Natural killer cell treated with Interleukin-12 subunit alpha and Interleukin-12 subunit beta and Interleukin-15 and Interleukin-18, amount 100 ng/mL, for 72 hours (primary cell): ENCODE measurements at regions not wholly inside any gene's neighbourhood (a gene's known extent, or its start where the extent isn't known, plus 50 kb on each side); places are given as distances from the start of the nearest gene placed in this dataset.

Experiments
- ATAC-seq, 2 donors: fragments of 150-1000 bp; cut with Tn5 transposase in 1 of 2; sonication (Bioruptor Pico), chemical (Tn5 transposase) in 1 of 2; 2 replicates each; pipeline ENCODE4 v1.10.0; 2021
- DNase-seq: peaks from one replicate; pipeline ENCODE4 v3.0.0; 2022; ENCODE audit warnings: low spot score
- H3K27ac Mint-ChIP-seq, 2 donors: 1 replicate in 1 of 2; 2 replicates in 1 of 2; pipeline ENCODE4 v1.8.0; 2022; ENCODE audit warnings: mixed read lengths in 2 of 2, mild to moderate bottlenecking in 1 of 2, moderate library complexity in 1 of 2
- H3K27me3 Mint-ChIP-seq, 2 donors: 1 replicate in 1 of 2; 2 replicates in 1 of 2; pipeline ENCODE4 v1.8.0; 2022; ENCODE audit warnings: mixed read lengths in 2 of 2
- H3K36me3 Mint-ChIP-seq: one replicate; pipeline ENCODE4 v1.8.0; 2022; ENCODE audit warnings: mixed read lengths
- H3K4me1 Mint-ChIP-seq, 2 donors: 1 replicate in 1 of 2; 2 replicates in 1 of 2; pipeline ENCODE4 v1.8.0; 2022; ENCODE audit warnings: low read depth in 2 of 2, mixed read lengths in 2 of 2, mild to moderate bottlenecking in 1 of 2
- H3K4me3 Mint-ChIP-seq: one replicate; pipeline ENCODE4 v1.8.0; 2022; ENCODE audit warnings: mixed read lengths
- H3K9me3 Mint-ChIP-seq: 2 replicates; pipeline ENCODE4 v1.8.0; 2022; ENCODE audit warnings: mixed read lengths

DNA sequence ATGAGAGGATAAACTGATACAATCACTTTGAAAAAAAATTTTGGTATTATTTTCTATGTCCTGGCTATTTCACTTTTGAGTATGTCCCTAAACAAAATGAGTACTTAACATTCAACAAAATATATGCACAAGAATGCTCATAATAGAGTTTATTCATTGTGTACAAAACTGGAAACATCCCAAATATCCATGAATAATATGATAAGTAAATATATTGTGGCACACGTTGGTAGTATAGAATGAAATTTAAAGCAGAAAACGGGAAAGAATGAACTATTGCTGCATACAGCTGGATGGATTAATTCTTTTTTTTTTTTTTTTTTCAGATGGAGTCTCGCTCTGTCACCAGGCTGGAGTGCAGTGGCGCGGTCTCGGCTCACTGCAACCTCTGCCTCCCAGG is 725.2 kb downstream of the LTN1 start:
- H3K27ac Mint-ChIP-seq: no peak overlapping the region
- no peak for ATAC-seq
- H3K9me3 Mint-ChIP-seq: no peaks in the 10 kb centered on the region
- H3K27me3 Mint-ChIP-seq: no peaks in the 10 kb centered on the region
- no peaks in the 10 kb centered on the region for H3K36me3 Mint-ChIP-seq
- H3K4me1 Mint-ChIP-seq: no peaks in the 10 kb centered on the region
- H3K4me3 Mint-ChIP-seq: no peak overlapping the region
- DNase-seq: no peak

GRCh38 chr21:28266061-28266460 is 726.6 kb downstream of the LTN1 start:
- Mint-ChIP-seq H3K9me3 (no peaks in the 10 kb centered on the region), H3K36me3 (no peaks in the 10 kb centered on the region), H3K4me1 (no peaks in the 10 kb centered on the region), H3K4me3 (no peak overlapping the region), H3K27me3 (no peaks in the 10 kb centered on the region), H3K27ac (no peak overlapping the region)
- ATAC-seq: no peak
- no peak for DNase-seq

GRCh38 chr21:28263974-28264373 is 728.7 kb downstream of the LTN1 start:
- Mint-ChIP-seq H3K36me3 (no peaks in the 10 kb centered on the region), H3K4me1 (no peaks in the 10 kb centered on the region), H3K9me3 (no peaks in the 10 kb centered on the region), H3K27me3 (no peaks in the 10 kb centered on the region), H3K4me3 (no peak overlapping the region), H3K27ac (no peak overlapping the region)
- DNase-seq: no peak
- ATAC-seq: no peak

GRCh38 chr21:28261298-28261697 is 731.4 kb downstream of the LTN1 start:
- no peak for ATAC-seq
- H3K9me3 Mint-ChIP-seq: no peaks in the 10 kb centered on the region
- H3K4me1 Mint-ChIP-seq: no peaks in the 10 kb centered on the region
- no peak overlapping the region for H3K4me3 Mint-ChIP-seq
- H3K27ac Mint-ChIP-seq: no peak overlapping the region
- DNase-seq: no peak
- H3K27me3 Mint-ChIP-seq: no peaks in the 10 kb centered on the region
- H3K36me3 Mint-ChIP-seq: no peaks in the 10 kb centered on the region

DNA sequence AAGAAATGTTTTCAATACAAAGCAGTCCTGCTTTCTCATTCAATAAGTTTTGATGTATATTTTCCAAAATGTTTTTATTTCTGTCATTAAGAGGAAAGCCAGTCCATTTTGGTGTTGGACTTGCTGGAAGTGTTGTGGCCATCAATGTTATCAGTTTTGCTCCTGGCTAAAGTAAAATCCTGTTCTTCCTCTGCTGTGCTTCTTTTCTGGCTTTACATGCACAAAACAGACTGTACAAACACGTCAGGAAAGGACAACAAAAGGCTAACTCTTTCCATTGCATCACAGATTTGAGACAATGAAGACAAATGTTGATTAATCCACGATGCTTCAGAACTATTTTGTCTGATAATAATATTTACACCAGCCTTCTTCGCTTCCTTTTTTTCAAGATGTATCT is 735.4 kb downstream of the LTN1 start:
- Mint-ChIP-seq H3K9me3 (no peaks in the 10 kb centered on the region), H3K36me3 (no peaks in the 10 kb centered on the region), H3K4me1 (no peaks in the 10 kb centered on the region), H3K27ac (no peak overlapping the region), H3K27me3 (no peaks in the 10 kb centered on the region), H3K4me3 (no peak overlapping the region)
- ATAC-seq (no peak), DNase-seq (no peak)

GRCh38 chr21:28256837-28257236 is 735.8 kb downstream of the LTN1 start:
- no peak overlapping the region for H3K27ac Mint-ChIP-seq
- DNase-seq: no peak
- H3K4me3 Mint-ChIP-seq: no peak overlapping the region
- H3K36me3 Mint-ChIP-seq: no peaks in the 10 kb centered on the region
- no peaks in the 10 kb centered on the region for H3K27me3 Mint-ChIP-seq
- H3K9me3 Mint-ChIP-seq: no peaks in the 10 kb centered on the region
- H3K4me1 Mint-ChIP-seq: no peaks in the 10 kb centered on the region
- no peak for ATAC-seq

DNA sequence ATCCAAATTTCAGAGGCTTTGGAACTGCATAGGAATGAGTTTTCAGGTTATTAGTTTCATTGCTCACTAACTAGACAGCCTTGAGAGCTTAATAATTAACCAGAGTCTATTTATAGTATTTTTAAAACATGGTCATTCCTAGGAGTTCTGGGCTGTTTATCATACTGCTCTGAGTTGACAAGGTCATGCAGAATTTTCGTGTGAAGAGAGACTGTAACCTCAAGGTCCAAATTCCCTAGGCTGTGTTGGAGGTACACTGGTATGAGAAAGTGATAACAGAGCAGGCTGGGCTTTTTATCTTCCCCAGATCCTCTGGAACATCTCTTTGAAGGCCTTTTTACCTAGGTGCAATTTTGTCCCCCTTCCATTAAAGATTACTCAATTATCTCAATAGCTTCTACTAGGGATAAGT is 736.3 kb downstream of the LTN1 start:
- Mint-ChIP-seq H3K27me3 (no peaks in the 10 kb centered on the region), H3K27ac (no peak overlapping the region), H3K9me3 (no peaks in the 10 kb centered on the region), H3K4me3 (no peak overlapping the region), H3K4me1 (no peaks in the 10 kb centered on the region), H3K36me3 (no peaks in the 10 kb centered on the region)
- no peak for ATAC-seq
- no peak for DNase-seq

DNA sequence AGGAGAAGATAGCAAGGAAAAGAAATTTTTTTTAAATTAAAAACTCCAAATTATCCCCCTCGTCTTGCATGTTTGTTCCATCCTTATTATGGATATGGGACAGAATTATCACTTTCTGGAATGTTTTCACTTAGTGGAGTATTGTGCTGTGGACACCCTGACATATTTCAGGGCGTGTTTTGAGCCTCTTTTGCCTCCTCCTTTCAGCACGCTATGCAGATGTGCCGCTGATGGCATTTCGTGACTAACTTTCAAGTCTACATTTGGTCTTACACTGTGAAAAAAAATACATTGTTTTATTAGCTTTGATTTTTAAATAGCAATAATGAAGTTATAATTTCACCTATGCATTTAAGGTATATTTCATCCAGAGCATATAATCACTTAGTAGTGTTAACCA is 738.7 kb downstream of the LTN1 start:
- Mint-ChIP-seq H3K4me1 (no peaks in the 10 kb centered on the region), H3K9me3 (peaks cover 3% of the 10 kb centered on the region), H3K27me3 (no peaks in the 10 kb centered on the region), H3K36me3 (no peaks in the 10 kb centered on the region), H3K27ac (no peak overlapping the region), H3K4me3 (no peak overlapping the region)
- DNase-seq (no peak), ATAC-seq (no peak)

GRCh38 chr21:28253338-28253737 is 739.3 kb downstream of the LTN1 start:
- Mint-ChIP-seq H3K4me1 (no peaks in the 10 kb centered on the region), H3K27ac (no peak overlapping the region), H3K4me3 (no peak overlapping the region), H3K9me3 (peaks cover 3% of the 10 kb centered on the region), H3K36me3 (no peaks in the 10 kb centered on the region), H3K27me3 (no peaks in the 10 kb centered on the region)
- DNase-seq (no peak), ATAC-seq (no peak)

- Mint-ChIP-seq H3K4me1 (no peaks in the 10 kb centered on the region), H3K9me3 (peaks cover 3% of the 10 kb centered on the region)
- ATAC-seq: no peak
Measured at GRCh38 chr21:28252928-28253327, 739.7 kb downstream of the LTN1 start.

GRCh38 chr21:28250946-28251345 is 741.7 kb downstream of the LTN1 start:
- peaks cover 3% of the 10 kb centered on the region for H3K9me3 Mint-ChIP-seq
- H3K4me3 Mint-ChIP-seq: no peak overlapping the region

More at GRCh38 chr21:28252928-28253327, 739.7 kb downstream of the LTN1 start:
- no peak for DNase-seq
- H3K36me3 Mint-ChIP-seq: no peaks in the 10 kb centered on the region
- no peaks in the 10 kb centered on the region for H3K27me3 Mint-ChIP-seq
- H3K27ac Mint-ChIP-seq: no peak overlapping the region
- no peak overlapping the region for H3K4me3 Mint-ChIP-seq

DNA sequence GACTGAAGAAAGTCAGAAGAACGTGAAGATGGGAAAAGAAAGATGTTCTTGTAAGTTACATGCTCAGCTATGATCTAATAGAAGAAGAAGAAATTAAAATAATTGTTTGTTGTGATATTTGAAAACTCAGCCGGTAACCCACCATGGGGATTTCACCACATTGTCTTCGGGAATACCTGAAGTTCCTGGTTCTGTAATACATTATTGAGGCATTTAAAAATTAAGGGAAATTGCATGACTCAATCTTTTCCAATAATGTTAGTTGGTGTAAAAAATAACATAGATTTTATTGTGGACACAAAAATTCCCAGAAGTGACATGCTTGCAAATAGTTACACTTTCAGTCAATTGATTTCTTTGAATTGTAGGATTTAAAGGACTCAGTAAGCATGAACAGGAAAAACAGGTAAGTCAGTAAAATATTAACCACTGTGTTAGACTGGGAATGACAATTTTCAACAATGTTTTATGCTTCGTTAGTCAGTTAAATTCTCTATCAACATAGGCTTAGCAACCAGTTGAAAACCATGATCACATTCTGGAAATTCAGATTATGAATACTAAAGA is 745.1 kb downstream of the LTN1 start:
- Mint-ChIP-seq H3K4me1 (no peaks in the 10 kb centered on the region), H3K36me3 (no peaks in the 10 kb centered on the region), H3K27me3 (no peaks in the 10 kb centered on the region), H3K4me3 (no peak overlapping the region), H3K27ac (no peak overlapping the region), H3K9me3 (peaks cover 6% of the 10 kb centered on the region)
- no peak for ATAC-seq
- DNase-seq: no peak

More at GRCh38 chr21:28250946-28251345, 741.7 kb downstream of the LTN1 start:
- no peaks in the 10 kb centered on the region for H3K36me3 Mint-ChIP-seq
- DNase-seq: no peak
- H3K27ac Mint-ChIP-seq: no peak overlapping the region
- no peaks in the 10 kb centered on the region for H3K27me3 Mint-ChIP-seq
- ATAC-seq: no peak
- no peaks in the 10 kb centered on the region for H3K4me1 Mint-ChIP-seq

- no peaks in the 10 kb centered on the region for H3K4me1 Mint-ChIP-seq
- H3K27ac Mint-ChIP-seq: no peak overlapping the region
- ATAC-seq: no peak
- no peak overlapping the region for H3K4me3 Mint-ChIP-seq
- peaks cover 5% of the 10 kb centered on the region for H3K9me3 Mint-ChIP-seq
- H3K27me3 Mint-ChIP-seq: no peaks in the 10 kb centered on the region
- no peak for DNase-seq
- no peaks in the 10 kb centered on the region for H3K36me3 Mint-ChIP-seq
Measured at GRCh38 chr21:28240586-28240985, 752.1 kb downstream of the LTN1 start.

DNA sequence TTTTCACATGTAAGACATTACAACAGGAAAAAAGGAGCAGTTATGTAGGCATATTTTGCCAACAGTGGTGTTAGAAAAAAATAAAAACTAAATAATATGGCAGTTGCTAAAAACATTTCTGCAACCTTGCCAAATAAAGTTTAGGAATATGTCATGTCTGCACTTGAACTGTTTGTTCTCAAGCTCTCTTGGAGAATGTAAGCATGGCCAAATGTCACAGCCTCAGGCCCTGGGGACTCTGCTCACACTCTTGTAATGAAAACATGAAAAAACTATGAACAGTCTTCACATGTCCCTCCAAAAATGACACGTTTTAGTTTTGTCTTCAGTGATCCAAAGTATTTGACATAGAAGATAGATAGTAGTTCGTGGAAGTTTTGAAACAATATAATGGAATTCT is 753.3 kb downstream of the LTN1 start:
- H3K4me1 Mint-ChIP-seq: no peaks in the 10 kb centered on the region
- no peak overlapping the region for H3K4me3 Mint-ChIP-seq

GRCh38 chr21:28237661-28238060 is 755.0 kb downstream of the LTN1 start:
- no peak overlapping the region for H3K27ac Mint-ChIP-seq
- no peak for ATAC-seq
- no peaks in the 10 kb centered on the region for H3K27me3 Mint-ChIP-seq
- no peak for DNase-seq
- no peak overlapping the region for H3K4me3 Mint-ChIP-seq
- H3K9me3 Mint-ChIP-seq: peaks cover 3% of the 10 kb centered on the region
- H3K36me3 Mint-ChIP-seq: no peaks in the 10 kb centered on the region
- H3K4me1 Mint-ChIP-seq: no peaks in the 10 kb centered on the region

More for the DNA sequence above, 753.3 kb downstream of the LTN1 start:
- DNase-seq: no peak
- Mint-ChIP-seq H3K36me3 (no peaks in the 10 kb centered on the region), H3K9me3 (peaks cover 3% of the 10 kb centered on the region), H3K27me3 (no peaks in the 10 kb centered on the region), H3K27ac (no peak overlapping the region)
- no peak for ATAC-seq
